Colonic mucosa (tissue), 4 donors: ENCODE measurements at regions not wholly inside any gene's neighbourhood (a gene's known extent, or its start where the extent isn't known, plus 50 kb on each side); places are given as distances from the start of the nearest gene placed in this dataset.

Experiments used
- DNase-seq: peaks from one replicate; pipeline ENCODE4 v3.0.0-alpha.2; 2020
- H3K27ac ChIP-seq: fragments of 200-600 bp; one replicate; pipeline ENCODE4 v1.8.0; 2021
- H3K27me3 ChIP-seq: fragments of 200-600 bp; one replicate; pipeline ENCODE4 v1.8.0; 2021
- H3K36me3 ChIP-seq: fragments of 200-600 bp; one replicate; pipeline ENCODE4 v1.8.0; 2021
- H3K4me1 ChIP-seq: fragments of 200-600 bp; one replicate; pipeline ENCODE4 v1.8.0; 2021; ENCODE audit warnings: mild to moderate bottlenecking
- H3K4me3 ChIP-seq: fragments of 200-600 bp; one replicate; pipeline ENCODE4 v1.8.0; 2021
- H3K9ac ChIP-seq, 2 donors: one replicate each; pipeline ENCODE4 v1.7.0; 2013; ENCODE audit warnings: control low read depth in 2 of 2, low read depth in 2 of 2, low read length in 2 of 2
- H3K9me3 ChIP-seq: fragments of 200-600 bp; one replicate; pipeline ENCODE4 v1.8.0; 2021
- intact Hi-C: fragments of 100-400 bp; cut with DNase I; formaldehyde crosslinking; loops from one replicate; pipeline ENCODE4 v1.14.1; 2022
- TF ChIP-seq, protein P1 (sequence below): fragments of 200-600 bp; IDR thresholded peaks from one replicate; pipeline ENCODE4 v1.8.0; 2022; ENCODE audit warnings: antibody characterized with exemption, mild to moderate bottlenecking
- donor health status: healthy.
- donor health status: DM: no; HTN: no; CAD: no.
- donor health status: DM: no; HTN: no; CAD: no.

DNA sequence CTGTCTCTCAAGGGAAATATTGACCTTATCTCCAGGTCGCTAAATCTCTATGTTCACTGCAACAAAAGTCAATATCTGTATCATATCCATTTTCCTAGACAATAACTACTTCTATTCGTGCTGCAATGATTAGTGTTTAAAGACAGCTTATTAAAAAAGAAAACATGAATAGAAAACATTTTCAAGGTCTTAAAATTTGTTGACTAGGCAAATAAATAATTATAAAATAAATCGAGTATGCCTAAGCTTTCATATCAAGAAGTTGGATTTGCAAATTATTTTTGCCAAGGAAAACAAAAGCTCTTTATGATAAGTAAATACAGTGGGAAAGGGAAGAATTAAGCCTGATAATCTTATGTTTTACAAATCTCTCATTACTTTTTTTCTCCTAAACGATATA is 428.5 kb downstream of the NUP35 start:
- Histone ChIP-seq H3K9ac (no peak overlapping the region), H3K9me3 (no peaks in the 10 kb centered on the region), H3K27ac (no peak overlapping the region), H3K4me3 (no peak overlapping the region), H3K36me3 (no peaks in the 10 kb centered on the region), H3K27me3 (no peaks in the 10 kb centered on the region), H3K4me1 (no peaks in the 10 kb centered on the region)
- no peak for DNase-seq
- intact Hi-C loops = no loop called here
- TF ChIP-seq, protein P1, sequence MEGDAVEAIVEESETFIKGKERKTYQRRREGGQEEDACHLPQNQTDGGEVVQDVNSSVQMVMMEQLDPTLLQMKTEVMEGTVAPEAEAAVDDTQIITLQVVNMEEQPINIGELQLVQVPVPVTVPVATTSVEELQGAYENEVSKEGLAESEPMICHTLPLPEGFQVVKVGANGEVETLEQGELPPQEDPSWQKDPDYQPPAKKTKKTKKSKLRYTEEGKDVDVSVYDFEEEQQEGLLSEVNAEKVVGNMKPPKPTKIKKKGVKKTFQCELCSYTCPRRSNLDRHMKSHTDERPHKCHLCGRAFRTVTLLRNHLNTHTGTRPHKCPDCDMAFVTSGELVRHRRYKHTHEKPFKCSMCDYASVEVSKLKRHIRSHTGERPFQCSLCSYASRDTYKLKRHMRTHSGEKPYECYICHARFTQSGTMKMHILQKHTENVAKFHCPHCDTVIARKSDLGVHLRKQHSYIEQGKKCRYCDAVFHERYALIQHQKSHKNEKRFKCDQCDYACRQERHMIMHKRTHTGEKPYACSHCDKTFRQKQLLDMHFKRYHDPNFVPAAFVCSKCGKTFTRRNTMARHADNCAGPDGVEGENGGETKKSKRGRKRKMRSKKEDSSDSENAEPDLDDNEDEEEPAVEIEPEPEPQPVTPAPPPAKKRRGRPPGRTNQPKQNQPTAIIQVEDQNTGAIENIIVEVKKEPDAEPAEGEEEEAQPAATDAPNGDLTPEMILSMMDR = no peak

DNA sequence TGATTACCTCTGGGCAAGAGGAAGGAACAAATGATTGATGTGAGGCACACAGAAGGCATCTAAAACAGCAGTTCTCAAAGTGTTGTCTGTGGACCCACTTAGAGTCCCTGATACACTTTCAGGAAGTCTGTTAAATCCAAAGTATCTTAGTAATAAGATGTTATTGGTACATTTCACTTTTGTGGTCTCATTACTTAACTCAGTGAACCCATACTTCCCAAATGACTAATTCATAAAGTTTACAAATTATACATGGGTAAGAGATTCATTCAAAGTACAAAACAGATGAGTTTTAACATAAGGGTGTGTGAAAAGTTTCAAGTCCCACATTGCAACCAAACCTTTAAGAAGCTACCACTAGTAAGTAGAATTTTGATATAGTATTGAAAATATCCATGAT is 440.5 kb downstream of the NUP35 start:
- Histone ChIP-seq H3K9me3 (no peaks in the 10 kb centered on the region), H3K36me3 (no peaks in the 10 kb centered on the region), H3K4me3 (no peak overlapping the region), H3K27ac (no peak overlapping the region), H3K4me1 (no peaks in the 10 kb centered on the region), H3K27me3 (no peaks in the 10 kb centered on the region), H3K9ac (no peak overlapping the region)
- no peak for DNase-seq
- TF ChIP-seq, protein P1 = no peak
- intact Hi-C loops = no loop called here

- no peaks in the 10 kb centered on the region for H3K36me3 ChIP-seq
- H3K9ac ChIP-seq = no peak overlapping the region
- no peaks in the 10 kb centered on the region for H3K27me3 ChIP-seq
- no peak overlapping the region for H3K4me3 ChIP-seq
- intact Hi-C loops = no loop called here
- DNase-seq = no peak
- H3K4me1 ChIP-seq = no peaks in the 10 kb centered on the region
- TF ChIP-seq, protein P1 = no peak
- no peaks in the 10 kb centered on the region for H3K9me3 ChIP-seq
- no peak overlapping the region for H3K27ac ChIP-seq
Measured at GRCh38 chr2:183575481-183575880, 451.2 kb downstream of the NUP35 start.

- intact Hi-C loops = no loop called here
- H3K9me3 ChIP-seq = no peaks in the 10 kb centered on the region
- H3K27me3 ChIP-seq = no peaks in the 10 kb centered on the region
- no peak overlapping the region for H3K4me3 ChIP-seq
- TF ChIP-seq, protein P1 = no peak
- DNase-seq = no peak
- no peak overlapping the region for H3K27ac ChIP-seq
- H3K36me3 ChIP-seq = no peaks in the 10 kb centered on the region
- H3K4me1 ChIP-seq = no peaks in the 10 kb centered on the region
- H3K9ac ChIP-seq = no peak overlapping the region
Measured at GRCh38 chr2:183579686-183580085, 455.4 kb downstream of the NUP35 start.

DNA sequence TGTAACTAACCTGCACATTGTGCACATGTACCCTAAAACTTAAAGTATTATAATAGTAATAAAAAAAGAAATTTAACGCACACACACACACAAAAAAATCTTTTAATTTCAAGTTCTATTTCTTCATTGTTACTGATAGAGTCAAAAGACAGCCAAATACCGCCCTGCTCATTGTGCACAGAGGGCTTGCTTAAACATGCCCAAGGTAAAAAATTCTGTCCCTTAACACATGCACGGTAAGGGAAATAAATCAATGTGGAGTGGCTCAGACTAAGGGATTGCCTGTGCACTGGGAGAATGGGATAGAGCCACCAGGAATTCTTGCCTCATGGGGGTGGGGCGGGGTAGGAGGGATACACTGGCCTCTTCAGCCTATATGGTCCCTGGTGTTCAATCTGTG is 468.0 kb downstream of the NUP35 start:
- Histone ChIP-seq H3K27me3 (no peaks in the 10 kb centered on the region), H3K4me1 (no peaks in the 10 kb centered on the region), H3K9ac (no peak overlapping the region), H3K36me3 (no peaks in the 10 kb centered on the region), H3K27ac (no peak overlapping the region), H3K4me3 (no peak overlapping the region), H3K9me3 (no peaks in the 10 kb centered on the region)
- DNase-seq = no peak
- TF ChIP-seq, protein P1 = no peak
- intact Hi-C loops = no loop called here

- Histone ChIP-seq H3K9ac (no peak overlapping the region), H3K27ac (no peak overlapping the region), H3K27me3 (no peaks in the 10 kb centered on the region), H3K9me3 (no peaks in the 10 kb centered on the region), H3K36me3 (no peaks in the 10 kb centered on the region), H3K4me1 (no peaks in the 10 kb centered on the region), H3K4me3 (no peak overlapping the region)
- TF ChIP-seq, protein P1 = no peak
- intact Hi-C loops = no loop called here
- no peak for DNase-seq
Measured at GRCh38 chr2:183594150-183594549, 469.9 kb downstream of the NUP35 start.
